HCT116 (cell line): ENCODE measurements at regions not wholly inside any gene's neighbourhood (a gene's known extent, or its start where the extent isn't known, plus 50 kb on each side); places are given as distances from the start of the nearest gene placed in this dataset.

ENCODE experiments used
- ATAC-seq: fragments of 200-7000 bp; cut with Tn5 transposase; 2 replicates; pipeline ENCODE4 v1.9.1; 2020; ENCODE audit warnings: mild to moderate bottlenecking, moderate library complexity
- BruUV-seq: library from RNA; stranded (reverse); fragments of 400-500 nt; replicated peaks from 2 replicates; lab custom pipeline; 2021; lab: Mats Ljungman, UMichigan
- CTCF ChIA-PET: fragments of 300-600 bp; sonication (Branson Sonifier 250); formaldehyde crosslinking; loops from one replicate; lab custom pipeline; 2021; ENCODE audit warnings: antibody characterized with exemption; lab: Charles Lee
- POLR2A ChIA-PET: fragments of 300-600, 350-600 bp; sonication (Branson Sonifier 250); formaldehyde crosslinking; loops from one replicate; lab custom pipeline; 2021; ENCODE audit warnings: antibody characterized with exemption; lab: Charles Lee
- RAD21 ChIA-PET, 2 experiments: fragments of 300-600 bp; sonication (Branson Sonifier 250); formaldehyde crosslinking; loops; one replicate each; lab custom pipeline; 2023; ENCODE audit warnings: low total read pairs in 2 of 2; ENCODE audit not compliant: uncharacterized antibody in 2 of 2, unreplicated experiment in 2 of 2, low non-redundant PET in 1 of 2; lab: Charles Lee
- DNase-seq: peaks from one replicate; pipeline ENCODE4 v3.0.0-alpha.2; 2010; ENCODE audit warnings: low read depth, low spot score
- H2AFZ ChIP-seq: fragments of 200-600 bp; shearing (Covaris generic), sonication (generic); 2 replicates; pipeline ENCODE4 v1.6.1; 2017; ENCODE audit warnings: low read depth, mixed run types, mixed read lengths, antibody characterized with exemption, low read length; ENCODE audit not compliant: poor library complexity, severe bottlenecking
- H3K27ac ChIP-seq: 2 replicates; pipeline ENCODE4 v1.5.1; 2012; ENCODE audit warnings: low read depth, low read length
- H3K27me3 ChIP-seq: fragments of 200-600 bp; sonication (generic); 2 replicates; pipeline ENCODE4 v1.6.1; 2016; ENCODE audit warnings: mixed run types, low read length, mixed read lengths; ENCODE audit not compliant: insufficient read depth
- H3K36me3 ChIP-seq, 2 experiments: fragments of 200-500 bp in 1 of 2; fragments of 200-600 bp in 1 of 2; sonication (Bioruptor generic) in 1 of 2; sonication (generic) in 1 of 2; 2 replicates each; pipeline versions ENCODE4 v1.5.1 to v1.6.1; 2014 to 2016; ENCODE audit warnings: low read length in 2 of 2, inconsistent platforms in 1 of 2, mixed read lengths in 1 of 2, mixed run types in 1 of 2; ENCODE audit not compliant: insufficient read depth in 2 of 2, control insufficient read depth in 1 of 2
- H3K4me1 ChIP-seq, 2 experiments: fragments of 200-600 bp in 1 of 2; sonication (generic) in 1 of 2; 2 replicates each; pipeline versions ENCODE4 v1.5.1 to v1.6.1; 2012 to 2017; ENCODE audit warnings: low read length in 2 of 2, inconsistent platforms in 1 of 2, mild to moderate bottlenecking in 1 of 2, mixed read lengths in 1 of 2, mixed run types in 1 of 2, moderate library complexity in 1 of 2; ENCODE audit not compliant: insufficient read depth in 2 of 2, control insufficient read depth in 1 of 2
- H3K4me2 ChIP-seq: fragments of 200-600 bp; sonication (generic); 2 replicates; pipeline ENCODE4 v1.6.1; 2017; ENCODE audit warnings: mixed run types, low read length, mixed read lengths
- H3K4me3 ChIP-seq, 2 experiments: fragments of 200-600 bp in 1 of 2; sonication (generic) in 1 of 2; replicated peaks in 1 of 2; 2 replicates each; pipeline ENCODE4 v1.5.1; 2011 to 2016; ENCODE audit warnings: low read length in 2 of 2, control low read depth in 1 of 2, low read depth in 1 of 2, mild to moderate bottlenecking in 1 of 2, mixed read lengths in 1 of 2, mixed run types in 1 of 2
- H3K79me2 ChIP-seq: fragments of 200-600 bp; sonication (generic); 2 replicates; pipeline ENCODE4 v1.6.1; 2017; ENCODE audit warnings: mild to moderate bottlenecking, mixed run types, low read length, moderate library complexity, mixed read lengths; ENCODE audit not compliant: insufficient read depth
- H3K9ac ChIP-seq: fragments of 200-600 bp; sonication (generic); 2 replicates; pipeline ENCODE4 v1.6.1; 2016; ENCODE audit warnings: low read length, mixed read lengths
- H3K9me2 ChIP-seq: fragments of 200-600 bp; sonication (generic), shearing (Covaris generic); 2 replicates; pipeline ENCODE4 v1.6.1; 2017; ENCODE audit warnings: mixed run types, mild to moderate bottlenecking, moderate library complexity; ENCODE audit not compliant: insufficient read depth
- H3K9me3 ChIP-seq, 2 experiments: fragments of 200-500 bp in 1 of 2; fragments of 200-600 bp in 1 of 2; sonication (Bioruptor generic) in 1 of 2; sonication (generic) in 1 of 2; 2 replicates each; pipeline ENCODE4 v1.6.1; 2014 to 2017; ENCODE audit warnings: low read length in 2 of 2, mixed read lengths in 2 of 2, inconsistent platforms in 1 of 2, low read depth in 1 of 2, mild to moderate bottlenecking in 1 of 2, mixed run types in 1 of 2, moderate library complexity in 1 of 2; ENCODE audit not compliant: control insufficient read depth in 1 of 2, insufficient read depth in 1 of 2
- H4K20me1 ChIP-seq: fragments of 200-600 bp; sonication (generic), shearing (Covaris generic); 2 replicates; pipeline ENCODE4 v1.6.1; 2017; ENCODE audit warnings: mixed run types, mild to moderate bottlenecking, moderate library complexity; ENCODE audit not compliant: insufficient read depth
- ATF3 ChIP-seq: IDR thresholded peaks from 2 replicates; pipeline ENCODE4 v1.6.1; 2012
- CTCF ChIP-seq, 3 experiments: fragments of 200-600 bp in 1 of 3; sonication (generic) in 1 of 3; IDR thresholded peaks in 2 of 3; conservative IDR thresholded peaks in 1 of 3; 2 replicates each; pipeline ENCODE4 v1.5.1; 2012 to 2017; ENCODE audit warnings: low read depth in 2 of 3, low read length in 2 of 3, antibody characterized with exemption in 1 of 3, borderline replicate concordance in 1 of 3, control low read depth in 1 of 3, mild to moderate bottlenecking in 1 of 3, mixed read lengths in 1 of 3, mixed run types in 1 of 3, moderate library complexity in 1 of 3; ENCODE audit not compliant: insufficient read depth in 1 of 3
- EGR1 ChIP-seq: IDR thresholded peaks from 2 replicates; pipeline ENCODE4 v1.6.1; 2012; ENCODE audit warnings: low read depth
- FOSL1 ChIP-seq: IDR thresholded peaks from 2 replicates; pipeline ENCODE4 v1.6.1; 2012; ENCODE audit warnings: low read depth
- JUND ChIP-seq: IDR thresholded peaks from 2 replicates; pipeline ENCODE4 v1.6.1; 2012
- MAX ChIP-seq: IDR thresholded peaks from 2 replicates; pipeline ENCODE4 v1.6.1; 2012
- POLR2AphosphoS5 ChIP-seq: IDR thresholded peaks from 2 replicates; pipeline ENCODE4 v1.6.1; 2011; ENCODE audit warnings: mild to moderate bottlenecking, low read depth, low read length, moderate library complexity
- RAD21 ChIP-seq: IDR thresholded peaks from 2 replicates; pipeline ENCODE4 v1.6.1; 2012; ENCODE audit warnings: low read depth, mild to moderate bottlenecking
- SIN3A ChIP-seq: IDR thresholded peaks from 2 replicates; pipeline ENCODE4 v1.6.1; 2012; ENCODE audit warnings: low read depth
- SP1 ChIP-seq: IDR thresholded peaks from 2 replicates; pipeline ENCODE4 v1.6.1; 2012; ENCODE audit warnings: low read depth
- SRF ChIP-seq: IDR thresholded peaks from 2 replicates; pipeline ENCODE4 v1.6.1; 2012; ENCODE audit warnings: low read depth
- TCF7L2 ChIP-seq: IDR thresholded peaks from 2 replicates; pipeline ENCODE4 v1.7.0; 2011; ENCODE audit warnings: borderline replicate concordance, inconsistent platforms; ENCODE audit not compliant: insufficient read depth, insufficient read length; ENCODE audit errors: extremely low read depth
- ZBTB33 ChIP-seq: IDR thresholded peaks from 2 replicates; pipeline ENCODE4 v1.6.1; 2011; ENCODE audit warnings: mild to moderate bottlenecking, low read length, moderate library complexity; ENCODE audit not compliant: insufficient replicate concordance; ENCODE audit errors: extremely low read depth
- ZFX ChIP-seq: fragments of 450-650 bp; IDR thresholded peaks from 2 replicates; pipeline ENCODE4 v1.6.1; 2017
- ZNF274 ChIP-seq: fragments of 200-500 bp; sonication (Bioruptor generic); IDR thresholded peaks from 2 replicates; pipeline ENCODE4 v1.6.1; 2014; ENCODE audit warnings: mild to moderate bottlenecking, low read depth, low read length, inconsistent platforms
- intact Hi-C: fragments of 100-400 bp; cut with micrococcal nuclease; formaldehyde crosslinking; loops from 2 replicates; pipeline ENCODE4 v1.10.0; 2022

- Histone ChIP-seq H3K27me3 (peaks cover 29% of the 10 kb centered on the region), H3K27ac (no peak overlapping the region), H3K9me2 (no peaks in the 10 kb centered on the region), H4K20me1 (no peaks in the 10 kb centered on the region), H3K9me3 (no peaks in the 10 kb centered on the region), H3K79me2 (no peaks in the 10 kb centered on the region), H2AFZ (no peak overlapping the region), H3K4me1 (no peaks in the 10 kb centered on the region), H3K9ac (no peak overlapping the region), H3K4me3 (no peak overlapping the region), H3K36me3 (no peaks in the 10 kb centered on the region; a peak in 1 of 4 replicates), H3K4me2 (no peak overlapping the region)
- no TSS peak for BruUV-seq
- TF ChIP-seq ATF3 (no peak), JUND (no peak)
- ChIA-PET CTCF (no interaction called here), RAD21 (no interaction called here), POLR2A (no interaction called here)
- DNase-seq (no peak), ATAC-seq (no peak)
- intact Hi-C loops, result no loop called here
These were observed 198.9 kb upstream of the SSTR4 start for GRCh38 chr20:22836211-22836610.

- H3K9me2 ChIP-seq, result no peaks in the 10 kb centered on the region
- ATAC-seq (no peak), DNase-seq (no peak)
- H3K79me2 ChIP-seq, result no peaks in the 10 kb centered on the region
- no peaks in the 10 kb centered on the region for H4K20me1 ChIP-seq
- H3K4me3 ChIP-seq, result no peak overlapping the region
- H3K4me2 ChIP-seq, result no peak overlapping the region
- no peak overlapping the region for H2AFZ ChIP-seq
- CTCF ChIA-PET, result no interaction called here
- POLR2A ChIA-PET, result no interaction called here
- BruUV-seq, result no TSS peak
- no peak overlapping the region for H3K27ac ChIP-seq
- RAD21 ChIA-PET, result no interaction called here
- peaks cover 30% of the 10 kb centered on the region for H3K27me3 ChIP-seq
- no peaks in the 10 kb centered on the region; a peak in 1 of 4 replicates for H3K36me3 ChIP-seq
- intact Hi-C loops, result no loop called here
- H3K4me1 ChIP-seq, result no peaks in the 10 kb centered on the region
- no peak overlapping the region for H3K9ac ChIP-seq
- H3K9me3 ChIP-seq, result no peaks in the 10 kb centered on the region
- TF ChIP-seq ZNF274 (no peak), CTCF (IDR thresholded peaks at IDR 0.05 in 2 of 3, conservative IDR thresholded peaks at IDR 0.05 in 1 of 3; ENCODE audit: borderline replicate concordance in 1 of 3, insufficient read depth in 1 of 3, low read depth in 2 of 3, low read length in 2 of 3) (no peak), SRF (no peak), JUND (no peak), ZBTB33 (no peak), EGR1 (no peak), ZFX (no peak), MAX (no peak), SIN3A (no peak), RAD21 (no peak), TCF7L2 (no peak), POLR2AphosphoS5 (no peak), ATF3 (no peak), SP1 (no peak), FOSL1 (no peak)
These were observed 198.2 kb upstream of the SSTR4 start for GRCh38 chr20:22836877-22837276.
